ENCODE measurements at regions not wholly inside any gene's neighbourhood (a gene's known extent, or its start where the extent isn't known, plus 50 kb on each side); places are given as distances from the start of the nearest gene placed in this dataset.
"Not testable (repeated sequence)": the region's sequence is repeated elsewhere in the genome, so short reads cannot be mapped to it uniquely, and the experiment has no call there.

- DNase-seq, result no peak
These were observed 515.2 kb upstream of the ARID1B start for GRCh38 chr6:156262014-156262413.

GRCh38 chr6:156260815-156261214 lies 516.4 kb upstream of the ARID1B start:
- no peak for DNase-seq

- no peak for DNase-seq
These were observed 518.2 kb upstream of the ARID1B start for GRCh38 chr6:156258981-156259380.

GRCh38 chr6:156256161-156256560 lies 521.0 kb upstream of the ARID1B start:
- DNase-seq, result no peak

GRCh38 chr6:156254240-156254639 lies 522.9 kb upstream of the ARID1B start:
- DNase-seq, result no peak

GRCh38 chr6:156250593-156250992 lies 526.6 kb upstream of the ARID1B start:
- no peak for DNase-seq

- peak; percentile 5 for DNase-seq
These were observed 535.0 kb upstream of the ARID1B start for GRCh38 chr6:156242206-156242605.

- DNase-seq, result no peak
These were observed 546.0 kb upstream of the ARID1B start for GRCh38 chr6:156231026-156231765.

- no peak for DNase-seq
These were observed 557.2 kb upstream of the ARID1B start for GRCh38 chr6:156219973-156220372.

GRCh38 chr6:156205678-156206077 lies 571.5 kb upstream of the ARID1B start:
- no peak for DNase-seq

GRCh38 chr6:156199182-156199581 lies 578.0 kb upstream of the ARID1B start:
- no peak for DNase-seq

- DNase-seq, result no peak
These were observed 579.7 kb upstream of the ARID1B start for GRCh38 chr6:156197513-156197912.

GRCh38 chr6:156194981-156195380 lies 582.2 kb upstream of the ARID1B start:
- no peak for DNase-seq

- no peak for DNase-seq
These were observed 583.8 kb upstream of the ARID1B start for GRCh38 chr6:156193381-156193780.

GRCh38 chr6:156191895-156192294 lies 585.3 kb upstream of the ARID1B start:
- DNase-seq, result no peak

GRCh38 chr6:156191390-156191789 lies 585.8 kb upstream of the ARID1B start:
- not testable (repeated sequence) for DNase-seq

GRCh38 chr6:156190270-156190669 lies 586.9 kb upstream of the ARID1B start:
- no peak for DNase-seq

GRCh38 chr6:156189714-156190113 lies 587.5 kb upstream of the ARID1B start:
- DNase-seq, result no peak

GRCh38 chr6:156189195-156189594 lies 588.0 kb upstream of the ARID1B start:
- no peak for DNase-seq

- no peak for DNase-seq
These were observed 592.1 kb upstream of the ARID1B start for GRCh38 chr6:156185113-156185512.

GRCh38 chr6:156183678-156184077 lies 593.5 kb upstream of the ARID1B start:
- peak; percentile 29 for DNase-seq

- DNase-seq, result no peak
These were observed 594.8 kb upstream of the ARID1B start for GRCh38 chr6:156182356-156182755.

- no peak for DNase-seq
These were observed 595.7 kb upstream of the ARID1B start for GRCh38 chr6:156181506-156181905.

- peak; percentile 71 for DNase-seq
These were observed 601.2 kb upstream of the ARID1B start for GRCh38 chr6:156175971-156176421.

- DNase-seq, result no peak
These were observed 601.7 kb upstream of the ARID1B start for GRCh38 chr6:156175433-156175832.
